ENCODE measurements at regions not wholly inside any gene's neighbourhood (a gene's known extent, or its start where the extent isn't known, plus 50 kb on each side); places are given as distances from the start of the nearest gene placed in this dataset.
"Not testable (repeated sequence)": the region's sequence is repeated elsewhere in the genome, so short reads cannot be mapped to it uniquely, and the experiment has no call there.

DNA sequence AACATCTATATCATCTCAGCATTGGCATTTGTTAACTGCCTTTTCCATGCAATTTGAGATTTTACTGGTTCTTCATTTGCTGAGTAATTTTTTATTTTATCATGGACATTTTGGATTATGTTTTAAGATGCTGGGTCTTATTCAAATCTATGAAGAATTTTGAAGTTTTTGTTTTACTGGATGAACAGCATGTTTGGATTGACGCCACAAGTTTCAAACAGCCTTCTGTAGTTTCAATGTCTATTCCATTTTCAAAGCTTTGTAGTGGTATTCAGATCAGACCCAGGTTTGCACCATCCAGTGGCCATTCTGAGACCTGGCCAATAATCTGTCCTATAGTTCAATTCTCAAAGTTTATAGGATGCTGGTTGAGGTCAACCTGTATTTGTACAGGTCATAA lies 148.4 kb upstream of the STMND1 start:
- Histone ChIP-seq H3K36me3 (replicated peaks; ENCODE audit: control insufficient read depth, insufficient read depth, low read length) (no peaks in the 10 kb centered on the region), H3K4me3 (ENCODE audit: insufficient read depth, low read depth, low read length) (no peak overlapping the region), H3K27me3 (ENCODE audit: control insufficient read depth, insufficient read depth, low read length) (no peaks in the 10 kb centered on the region)
- no peak for DNase-seq

DNA sequence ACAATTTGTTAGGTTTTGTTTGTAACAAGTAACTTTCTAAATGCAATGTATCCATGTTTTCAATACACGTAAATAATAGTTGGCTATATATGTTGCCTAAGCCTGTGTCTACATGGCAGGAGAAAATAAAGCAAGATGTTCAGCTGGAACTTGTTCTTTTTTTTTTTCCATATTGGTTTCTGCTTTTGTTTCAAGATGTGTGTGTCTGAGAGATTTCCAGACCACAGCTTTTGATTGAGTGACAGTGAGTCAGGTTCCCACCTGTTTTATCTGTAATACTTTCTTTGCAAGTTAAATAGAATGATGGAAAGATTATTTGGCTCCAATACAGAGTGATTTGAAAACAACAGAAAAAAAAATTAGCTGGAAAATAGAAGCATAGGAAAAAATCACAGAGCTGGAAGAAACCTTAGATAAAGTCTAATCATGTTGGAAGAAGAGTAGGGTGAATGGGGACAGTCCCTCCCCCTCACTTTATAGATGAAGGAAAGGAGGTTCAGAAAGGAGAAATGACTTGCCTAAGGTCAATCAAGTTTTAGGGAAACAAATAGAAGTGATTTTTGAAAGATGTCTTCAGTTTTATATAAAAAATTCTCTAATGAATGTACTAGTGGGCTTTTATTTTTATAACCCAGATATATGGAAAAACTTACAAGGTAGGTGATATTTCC lies 150.9 kb upstream of the STMND1 start:
- DNase-seq, result no peak
- Histone ChIP-seq H3K27me3 (ENCODE audit: control insufficient read depth, insufficient read depth, low read length) (no peaks in the 10 kb centered on the region), H3K4me3 (ENCODE audit: insufficient read depth, low read depth, low read length) (no peak overlapping the region), H3K36me3 (replicated peaks; ENCODE audit: control insufficient read depth, insufficient read depth, low read length) (no peaks in the 10 kb centered on the region)

- Histone ChIP-seq H3K36me3 (replicated peaks; ENCODE audit: control insufficient read depth, insufficient read depth, low read length) (no peaks in the 10 kb centered on the region), H3K27me3 (ENCODE audit: control insufficient read depth, insufficient read depth, low read length) (no peaks in the 10 kb centered on the region), H3K4me3 (ENCODE audit: insufficient read depth, low read depth, low read length) (no peak overlapping the region)
- DNase-seq, result no peak
These were observed 151.5 kb upstream of the STMND1 start for GRCh38 chr6:16950302-16950701.

DNA sequence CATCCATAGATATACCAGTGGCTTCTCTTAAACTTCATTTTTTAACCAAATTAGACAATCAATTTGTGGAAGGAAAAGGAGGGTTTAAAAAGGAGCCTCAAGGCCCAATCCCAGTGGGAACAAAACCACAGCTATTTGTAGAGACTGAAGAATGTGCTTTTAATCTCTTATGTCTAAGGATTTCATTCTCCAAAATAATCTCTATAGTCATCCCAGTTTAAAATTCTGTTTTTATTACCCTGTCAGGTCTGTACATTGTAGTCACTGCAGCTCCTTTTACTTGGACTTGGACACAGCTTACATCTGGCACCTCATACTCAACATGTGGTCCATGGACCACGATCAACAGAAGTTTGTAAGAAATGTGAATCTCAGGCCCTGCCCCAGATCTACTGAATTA lies 152.1 kb upstream of the STMND1 start:
- no peaks in the 10 kb centered on the region for H3K36me3 ChIP-seq (replicated peaks; ENCODE audit: control insufficient read depth, insufficient read depth, low read length)
- H3K4me3 ChIP-seq (ENCODE audit: insufficient read depth, low read depth, low read length), result no peak overlapping the region
- no peaks in the 10 kb centered on the region for H3K27me3 ChIP-seq (ENCODE audit: control insufficient read depth, insufficient read depth, low read length)
- no peak for DNase-seq

GRCh38 chr6:16948396-16948795 lies 153.5 kb upstream of the STMND1 start:
- Histone ChIP-seq H3K36me3 (replicated peaks; ENCODE audit: control insufficient read depth, insufficient read depth, low read length) (no peaks in the 10 kb centered on the region), H3K27me3 (ENCODE audit: control insufficient read depth, insufficient read depth, low read length) (no peaks in the 10 kb centered on the region), H3K4me3 (ENCODE audit: insufficient read depth, low read depth, low read length) (no peak overlapping the region)
- DNase-seq, result no peak

DNA sequence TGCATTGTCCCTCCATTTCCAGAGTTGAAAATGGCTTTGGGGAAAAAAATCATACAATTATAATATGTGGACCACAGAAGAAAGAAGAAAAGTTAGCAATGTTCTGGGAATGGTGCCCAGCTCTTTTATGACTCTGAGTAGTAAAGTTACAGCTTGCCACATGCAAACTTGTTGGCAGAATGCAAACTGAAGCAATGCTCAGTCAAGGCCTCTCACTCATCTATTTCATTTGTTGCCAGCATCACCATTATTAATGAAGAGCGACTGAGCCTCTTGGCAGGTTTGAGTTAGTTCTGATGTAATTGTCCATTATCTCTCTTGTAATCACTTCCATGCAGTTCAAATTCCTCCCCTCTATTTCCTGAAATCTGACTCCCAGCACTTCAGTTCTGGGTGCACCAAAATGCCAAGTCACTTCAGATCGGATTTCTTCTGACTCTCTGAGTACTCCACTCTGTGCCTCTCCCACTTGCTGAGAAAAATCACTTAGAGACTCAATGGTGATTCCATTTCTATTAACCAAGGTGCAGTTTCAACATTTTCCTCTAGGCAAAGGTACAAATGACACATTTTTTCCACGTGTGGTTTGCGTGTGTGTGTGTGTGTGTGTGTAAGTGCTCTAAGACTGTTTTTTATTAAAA lies 154.4 kb upstream of the STMND1 start:
- no peak for DNase-seq
- Histone ChIP-seq H3K4me3 (ENCODE audit: insufficient read depth, low read depth, low read length) (no peak overlapping the region), H3K27me3 (ENCODE audit: control insufficient read depth, insufficient read depth, low read length) (no peaks in the 10 kb centered on the region), H3K36me3 (replicated peaks; ENCODE audit: control insufficient read depth, insufficient read depth, low read length) (no peaks in the 10 kb centered on the region)

DNA sequence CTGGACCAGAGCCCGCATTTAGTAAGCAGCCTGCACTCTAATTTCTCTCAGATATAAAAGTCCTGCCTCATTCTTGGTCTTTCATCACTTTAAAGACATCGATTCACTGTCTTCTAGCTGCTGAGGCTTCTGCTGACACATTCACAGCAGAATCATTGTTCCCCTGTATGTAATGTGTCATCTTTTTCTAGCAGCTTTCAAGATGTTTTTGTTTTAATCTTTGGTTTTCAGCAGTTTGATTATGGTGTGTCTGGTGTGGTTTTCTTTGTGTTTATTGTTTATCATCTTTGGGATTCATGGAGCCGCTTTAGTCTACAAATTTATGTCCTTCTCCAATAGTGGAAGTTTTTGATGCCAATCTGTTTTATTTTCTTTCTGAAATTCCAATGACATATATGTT lies 157.3 kb upstream of the STMND1 start:
- DNase-seq, result no peak
- H3K27me3 ChIP-seq (ENCODE audit: control insufficient read depth, insufficient read depth, low read length), result no peaks in the 10 kb centered on the region
- H3K36me3 ChIP-seq (replicated peaks; ENCODE audit: control insufficient read depth, insufficient read depth, low read length), result no peaks in the 10 kb centered on the region
- H3K4me3 ChIP-seq (ENCODE audit: insufficient read depth, low read depth, low read length), result no peak overlapping the region

- H3K27me3 ChIP-seq (ENCODE audit: control insufficient read depth, insufficient read depth, low read length), result no peaks in the 10 kb centered on the region
- no peak overlapping the region for H3K4me3 ChIP-seq (ENCODE audit: insufficient read depth, low read depth, low read length)
- DNase-seq, result no peak
- no peaks in the 10 kb centered on the region for H3K36me3 ChIP-seq (replicated peaks; ENCODE audit: control insufficient read depth, insufficient read depth, low read length)
These were observed 162.0 kb upstream of the STMND1 start for GRCh38 chr6:16939839-16940238.

- DNase-seq, result no peak
- no peaks in the 10 kb centered on the region for H3K27me3 ChIP-seq (ENCODE audit: control insufficient read depth, insufficient read depth, low read length)
- H3K36me3 ChIP-seq (replicated peaks; ENCODE audit: control insufficient read depth, insufficient read depth, low read length), result no peaks in the 10 kb centered on the region
- no peak overlapping the region for H3K4me3 ChIP-seq (ENCODE audit: insufficient read depth, low read depth, low read length)
These were observed 162.5 kb upstream of the STMND1 start for GRCh38 chr6:16939351-16939750.

GRCh38 chr6:16936893-16937292 lies 165.0 kb upstream of the STMND1 start:
- no peak overlapping the region for H3K4me3 ChIP-seq (ENCODE audit: insufficient read depth, low read depth, low read length)
- H3K27me3 ChIP-seq (ENCODE audit: control insufficient read depth, insufficient read depth, low read length), result no peaks in the 10 kb centered on the region
- no peak for DNase-seq
- H3K36me3 ChIP-seq (replicated peaks; ENCODE audit: control insufficient read depth, insufficient read depth, low read length), result no peaks in the 10 kb centered on the region

DNA sequence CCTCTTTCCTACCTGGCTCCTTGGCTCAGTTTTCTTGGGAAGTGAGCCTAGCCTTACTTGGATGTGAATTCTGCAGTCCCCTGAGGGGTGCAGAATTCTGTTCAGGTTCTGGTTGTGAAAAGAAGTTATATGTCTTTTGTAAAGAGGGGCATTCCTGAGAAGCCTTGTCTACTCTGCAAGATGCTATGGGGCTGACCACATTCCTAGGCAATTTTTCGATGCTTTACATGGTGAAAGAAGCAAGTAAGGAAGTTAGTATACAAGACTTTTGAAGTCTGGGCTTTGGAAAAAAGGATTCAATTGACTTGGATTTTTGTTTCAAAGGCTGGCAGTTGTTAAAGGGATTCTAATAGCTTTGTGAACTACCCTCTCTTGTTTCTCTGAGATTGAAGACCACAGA lies 167.9 kb upstream of the STMND1 start:
- Histone ChIP-seq H3K27me3 (ENCODE audit: control insufficient read depth, insufficient read depth, low read length) (no peaks in the 10 kb centered on the region), H3K4me3 (ENCODE audit: insufficient read depth, low read depth, low read length) (no peak overlapping the region), H3K36me3 (replicated peaks; ENCODE audit: control insufficient read depth, insufficient read depth, low read length) (no peaks in the 10 kb centered on the region)
- no peak for DNase-seq

- H3K36me3 ChIP-seq (replicated peaks; ENCODE audit: control insufficient read depth, insufficient read depth, low read length), result no peaks in the 10 kb centered on the region
- H3K4me3 ChIP-seq (ENCODE audit: insufficient read depth, low read depth, low read length), result no peak overlapping the region
- no peaks in the 10 kb centered on the region for H3K27me3 ChIP-seq (ENCODE audit: control insufficient read depth, insufficient read depth, low read length)
- DNase-seq, result no peak
These were observed 168.3 kb upstream of the STMND1 start for GRCh38 chr6:16933532-16933931.

GRCh38 chr6:16932920-16933319 lies 168.9 kb upstream of the STMND1 start:
- no peak for DNase-seq
- no peak overlapping the region for H3K4me3 ChIP-seq (ENCODE audit: insufficient read depth, low read depth, low read length)
- no peaks in the 10 kb centered on the region for H3K36me3 ChIP-seq (replicated peaks; ENCODE audit: control insufficient read depth, insufficient read depth, low read length)
- no peaks in the 10 kb centered on the region for H3K27me3 ChIP-seq (ENCODE audit: control insufficient read depth, insufficient read depth, low read length)

DNA sequence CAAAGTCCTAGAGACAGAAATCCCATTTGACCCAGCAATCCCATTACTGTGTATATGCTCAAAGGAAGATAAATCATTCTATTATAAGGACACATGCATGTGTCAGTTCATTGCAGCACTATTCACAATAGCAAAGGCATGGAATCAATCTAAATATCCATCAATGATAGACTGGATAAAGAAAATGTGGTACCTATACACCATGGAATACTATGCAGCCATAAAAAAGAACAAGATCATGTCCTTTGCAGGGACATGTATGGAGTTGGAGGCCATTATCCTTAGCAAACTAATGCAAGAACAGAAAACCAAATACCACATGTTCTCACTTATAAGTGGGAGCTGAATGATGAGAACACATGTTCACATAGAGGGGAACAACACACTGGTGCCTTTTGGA lies 169.8 kb upstream of the ATXN1 start:
- not testable (repeated sequence) for DNase-seq; H3K27me3 ChIP-seq (ENCODE audit: control insufficient read depth, insufficient read depth, low read length); H3K36me3 ChIP-seq (replicated peaks; ENCODE audit: control insufficient read depth, insufficient read depth, low read length); H3K4me3 ChIP-seq (ENCODE audit: insufficient read depth, low read depth, low read length)

GRCh38 chr6:16930432-16930831 lies 169.2 kb upstream of the ATXN1 start:
- no peak overlapping the region for H3K4me3 ChIP-seq (ENCODE audit: insufficient read depth, low read depth, low read length)
- H3K36me3 ChIP-seq (replicated peaks; ENCODE audit: control insufficient read depth, insufficient read depth, low read length), result no peaks in the 10 kb centered on the region
- no peak for DNase-seq
- no peaks in the 10 kb centered on the region for H3K27me3 ChIP-seq (ENCODE audit: control insufficient read depth, insufficient read depth, low read length)

DNA sequence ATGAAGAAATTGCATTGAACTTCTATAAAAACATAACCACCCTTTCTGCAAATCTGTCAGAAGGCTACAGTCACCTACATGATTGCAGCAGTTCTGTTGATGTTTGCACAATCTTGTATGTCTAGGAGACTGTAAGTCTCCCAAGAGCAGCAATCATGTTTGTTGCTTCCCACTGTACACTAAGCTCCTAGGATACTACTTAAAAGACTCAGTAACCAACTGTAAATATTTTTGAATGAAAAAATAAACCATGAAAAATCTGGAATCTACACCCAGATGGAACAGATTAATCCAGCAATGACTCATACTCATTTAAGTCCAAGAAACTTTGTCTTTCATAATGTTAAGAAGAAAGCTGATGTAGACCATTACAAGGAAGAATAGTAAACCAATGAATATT lies 168.5 kb upstream of the ATXN1 start:
- Histone ChIP-seq H3K36me3 (replicated peaks; ENCODE audit: control insufficient read depth, insufficient read depth, low read length) (no peaks in the 10 kb centered on the region), H3K27me3 (ENCODE audit: control insufficient read depth, insufficient read depth, low read length) (no peaks in the 10 kb centered on the region), H3K4me3 (ENCODE audit: insufficient read depth, low read depth, low read length) (no peak overlapping the region)
- DNase-seq, result no peak
